Mucosa of descending colon (tissue), 3 donors: ENCODE measurements at regions not wholly inside any gene's neighbourhood (a gene's known extent, or its start where the extent isn't known, plus 50 kb on each side); places are given as distances from the start of the nearest gene placed in this dataset.

Source experiments
- ATAC-seq: fragments of 200-7000 bp; cut with Tn5 transposase; one replicate; pipeline ENCODE4 v1.9.1; 2020; ENCODE audit warnings: mild to moderate bottlenecking, moderate library complexity
- DNase-seq, 3 donors: peaks; one replicate each; pipeline ENCODE4 v3.0.0-alpha.2; 2020
- H3K36me3 ChIP-seq: fragments of 200-600 bp; one replicate; pipeline ENCODE4 v1.8.0; 2021; ENCODE audit warnings: low read depth, mild to moderate bottlenecking
- H3K4me1 ChIP-seq: fragments of 200-600 bp; one replicate; pipeline ENCODE4 v1.8.0; 2021; ENCODE audit warnings: low read depth, mild to moderate bottlenecking
- H3K4me3 ChIP-seq: fragments of 200-600 bp; one replicate; pipeline ENCODE4 v1.8.0; 2021; ENCODE audit warnings: mild to moderate bottlenecking
- H3K9me3 ChIP-seq: fragments of 200-600 bp; one replicate; pipeline ENCODE4 v1.8.0; 2021; ENCODE audit warnings: mild to moderate bottlenecking
- CTCF ChIP-seq: fragments of 200-600 bp; IDR thresholded peaks from one replicate; pipeline ENCODE4 v1.8.0; 2022; ENCODE audit warnings: antibody characterized with exemption, mild to moderate bottlenecking
- intact Hi-C, 2 donors: fragments of 100-400 bp; cut with DNase I in 1 of 2; cut with micrococcal nuclease in 1 of 2; formaldehyde crosslinking; loops; one replicate each; pipeline versions ENCODE4 v1.11.0 to v1.11.1; 2022; cut with DNase I, micrococcal nuclease
- donor health status: DM: no; HTN: no; CAD: no; lungs with moderate emphysema.
- donor health status: DM: no; HTN: no; CAD: no.
- donor health status: DM: no; HTN: yes; CAD: no.

- intact Hi-C loops = no loop called here
- no peak for TF ChIP-seq CTCF
- Histone ChIP-seq H3K4me1 (peaks cover 1% of the 10 kb centered on the region), H3K36me3 (no peaks in the 10 kb centered on the region), H3K9me3 (no peaks in the 10 kb centered on the region), H3K4me3 (no peak overlapping the region)
- ATAC-seq (peak; percentile 61), DNase-seq (peak; percentile 30 to 51 (median 34))
These were observed 107.5 kb downstream of the NDFIP1 start for GRCh38 chr5:142215915-142216681.

GRCh38 chr5:142213077-142213476 lies 104.5 kb downstream of the NDFIP1 start:
- Histone ChIP-seq H3K36me3 (no peaks in the 10 kb centered on the region), H3K9me3 (no peaks in the 10 kb centered on the region), H3K4me3 (no peak overlapping the region), H3K4me1 (no peaks in the 10 kb centered on the region)
- ATAC-seq (no peak), DNase-seq (no peak)
- intact Hi-C loops = no loop called here
- TF ChIP-seq CTCF = no peak

GRCh38 chr5:142211918-142212317 lies 103.3 kb downstream of the NDFIP1 start:
- ATAC-seq = no peak
- DNase-seq = no peak
- no peaks in the 10 kb centered on the region for H3K4me1 ChIP-seq
- H3K4me3 ChIP-seq = no peak overlapping the region
- H3K36me3 ChIP-seq = no peaks in the 10 kb centered on the region
- no peaks in the 10 kb centered on the region for H3K9me3 ChIP-seq
- no peak for TF ChIP-seq CTCF
- intact Hi-C loops = no loop called here

GRCh38 chr5:142210864-142211412 lies 102.4 kb downstream of the NDFIP1 start:
- no peaks in the 10 kb centered on the region for H3K36me3 ChIP-seq
- H3K4me3 ChIP-seq = no peak overlapping the region
- TF ChIP-seq CTCF = no peak
- H3K4me1 ChIP-seq = no peaks in the 10 kb centered on the region
- DNase-seq (no peak), ATAC-seq (no peak)
- H3K9me3 ChIP-seq = no peaks in the 10 kb centered on the region
- intact Hi-C loops = no loop called here

GRCh38 chr5:142210011-142210410 lies 101.4 kb downstream of the NDFIP1 start:
- no peak for ATAC-seq
- intact Hi-C loops = no loop called here
- no peak for DNase-seq
- Histone ChIP-seq H3K36me3 (no peaks in the 10 kb centered on the region), H3K4me3 (no peak overlapping the region), H3K4me1 (no peaks in the 10 kb centered on the region), H3K9me3 (no peaks in the 10 kb centered on the region)
- TF ChIP-seq CTCF = no peak
